ENCODE measurements at regions not wholly inside any gene's neighbourhood (a gene's known extent, or its start where the extent isn't known, plus 50 kb on each side); places are given as distances from the start of the nearest gene placed in this dataset.

- TF ChIP-seq, protein P1, sequence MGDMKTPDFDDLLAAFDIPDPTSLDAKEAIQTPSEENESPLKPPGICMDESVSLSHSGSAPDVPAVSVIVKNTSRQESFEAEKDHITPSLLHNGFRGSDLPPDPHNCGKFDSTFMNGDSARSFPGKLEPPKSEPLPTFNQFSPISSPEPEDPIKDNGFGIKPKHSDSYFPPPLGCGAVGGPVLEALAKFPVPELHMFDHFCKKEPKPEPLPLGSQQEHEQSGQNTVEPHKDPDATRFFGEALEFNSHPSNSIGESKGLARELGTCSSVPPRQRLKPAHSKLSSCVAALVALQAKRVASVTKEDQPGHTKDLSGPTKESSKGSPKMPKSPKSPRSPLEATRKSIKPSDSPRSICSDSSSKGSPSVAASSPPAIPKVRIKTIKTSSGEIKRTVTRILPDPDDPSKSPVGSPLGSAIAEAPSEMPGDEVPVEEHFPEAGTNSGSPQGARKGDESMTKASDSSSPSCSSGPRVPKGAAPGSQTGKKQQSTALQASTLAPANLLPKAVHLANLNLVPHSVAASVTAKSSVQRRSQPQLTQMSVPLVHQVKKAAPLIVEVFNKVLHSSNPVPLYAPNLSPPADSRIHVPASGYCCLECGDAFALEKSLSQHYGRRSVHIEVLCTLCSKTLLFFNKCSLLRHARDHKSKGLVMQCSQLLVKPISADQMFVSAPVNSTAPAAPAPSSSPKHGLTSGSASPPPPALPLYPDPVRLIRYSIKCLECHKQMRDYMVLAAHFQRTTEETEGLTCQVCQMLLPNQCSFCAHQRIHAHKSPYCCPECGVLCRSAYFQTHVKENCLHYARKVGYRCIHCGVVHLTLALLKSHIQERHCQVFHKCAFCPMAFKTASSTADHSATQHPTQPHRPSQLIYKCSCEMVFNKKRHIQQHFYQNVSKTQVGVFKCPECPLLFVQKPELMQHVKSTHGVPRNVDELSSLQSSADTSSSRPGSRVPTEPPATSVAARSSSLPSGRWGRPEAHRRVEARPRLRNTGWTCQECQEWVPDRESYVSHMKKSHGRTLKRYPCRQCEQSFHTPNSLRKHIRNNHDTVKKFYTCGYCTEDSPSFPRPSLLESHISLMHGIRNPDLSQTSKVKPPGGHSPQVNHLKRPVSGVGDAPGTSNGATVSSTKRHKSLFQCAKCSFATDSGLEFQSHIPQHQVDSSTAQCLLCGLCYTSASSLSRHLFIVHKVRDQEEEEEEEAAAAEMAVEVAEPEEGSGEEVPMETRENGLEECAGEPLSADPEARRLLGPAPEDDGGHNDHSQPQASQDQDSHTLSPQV (IDR thresholded peaks at IDR 0.05), result no peak
Measured at GRCh38 chr1:84061336-84061735, 62.4 kb upstream of the TTLL7 start (continued).

DNA sequence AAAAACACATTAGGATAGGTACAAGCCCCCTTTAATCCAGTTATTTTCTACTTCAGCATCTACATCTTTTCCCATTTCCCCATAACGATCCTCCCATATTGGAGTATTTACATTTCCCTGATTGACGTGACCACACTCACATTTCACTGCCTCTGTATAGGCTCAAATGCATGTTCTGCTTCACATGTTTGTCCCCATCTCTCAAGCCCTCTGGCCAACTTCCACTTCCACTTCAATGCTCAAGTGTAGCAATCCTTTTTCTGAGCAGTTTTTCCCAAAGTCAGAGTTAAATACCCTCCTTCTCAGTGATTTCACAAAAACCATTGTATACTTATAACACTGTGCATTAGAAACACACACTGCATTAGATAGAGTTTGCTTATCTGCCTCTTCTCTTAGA lies 61.8 kb upstream of the TTLL7 start:
- no peaks in the 10 kb centered on the region for H3K79me2 ChIP-seq (ENCODE audit: control insufficient read depth, insufficient read depth, low read length)
- no peaks in the 10 kb centered on the region for H3K27me3 ChIP-seq (ENCODE audit: control insufficient read depth in 2 of 2, insufficient read depth in 2 of 2, low read length in 2 of 2)
- H3K9me1 ChIP-seq (ENCODE audit: control insufficient read depth, insufficient read depth, low read length), result no peaks in the 10 kb centered on the region
- H3K4me1 ChIP-seq (replicated peaks in 1 of 2; ENCODE audit: control insufficient read depth in 2 of 2, insufficient read depth in 2 of 2, low read length in 2 of 2), result no peaks in the 10 kb centered on the region
- no peak for TF ChIP-seq HMGN3 (IDR thresholded peaks at IDR 0.05; ENCODE audit: borderline replicate concordance, extremely low read depth, insufficient read length, low read depth, low read length)
- TF ChIP-seq, protein P2, sequence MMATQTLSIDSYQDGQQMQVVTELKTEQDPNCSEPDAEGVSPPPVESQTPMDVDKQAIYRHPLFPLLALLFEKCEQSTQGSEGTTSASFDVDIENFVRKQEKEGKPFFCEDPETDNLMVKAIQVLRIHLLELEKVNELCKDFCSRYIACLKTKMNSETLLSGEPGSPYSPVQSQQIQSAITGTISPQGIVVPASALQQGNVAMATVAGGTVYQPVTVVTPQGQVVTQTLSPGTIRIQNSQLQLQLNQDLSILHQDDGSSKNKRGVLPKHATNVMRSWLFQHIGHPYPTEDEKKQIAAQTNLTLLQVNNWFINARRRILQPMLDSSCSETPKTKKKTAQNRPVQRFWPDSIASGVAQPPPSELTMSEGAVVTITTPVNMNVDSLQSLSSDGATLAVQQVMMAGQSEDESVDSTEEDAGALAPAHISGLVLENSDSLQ (IDR thresholded peaks at IDR 0.05), result peak; percentile 27; the same call in 1 of the 2 replicates
- no peak for TF ChIP-seq LCOR (CRISPR knock-in tag; IDR thresholded peaks at IDR 0.05)
- WGBS (ENCODE audit: insufficient coverage, low coverage, missing lambda C conversion rate), result 12% methylated on average over 2 of the region's 2 CpGs
- H3K9me3 ChIP-seq (replicated peaks; ENCODE audit: control insufficient read depth, insufficient read depth, low read depth, low read length), result no peaks in the 10 kb centered on the region
- no peak overlapping the region for H3K4me2 ChIP-seq (ENCODE audit: insufficient read depth, low read length)
- H3K4me3 ChIP-seq, result no peak overlapping the region
- intact Hi-C loops (cut with micrococcal nuclease) (no loop called here), in situ Hi-C loops (cut with MboI) (no loop called here)
- ATAC-seq (no peak), DNase-seq (ENCODE audit: extremely low read depth in 1 of 4, low spot score in 3 of 4) (no peak), FAIRE-seq (no peak)
- ChIA-PET CTCF (ENCODE audit: low intra/inter-chr PET ratio) (no interaction called here), POLR2A (interaction anchor here (0.6 to 1.2 kb wide), 4 partner anchors 17 to 128 kb away, joined by 3 to 4 read pairs (median 3); no protein-coding TSS in a partner anchor)
- no peaks in the 10 kb centered on the region for H4K20me1 ChIP-seq (replicated peaks; ENCODE audit: control insufficient read depth, insufficient read depth, low read length)
- no TSS peak for BruUV-seq (replicated peaks)
- H3K36me3 ChIP-seq (ENCODE audit: control insufficient read depth, insufficient read depth, low read length), result no peaks in the 10 kb centered on the region
- H2AFZ ChIP-seq (ENCODE audit: low read depth, low read length), result no peak overlapping the region
- no peak overlapping the region for H3K9ac ChIP-seq (ENCODE audit: insufficient read depth in 1 of 2, low read depth in 2 of 2, low read length in 2 of 2)
- no peak overlapping the region for H3K27ac ChIP-seq (ENCODE audit: extremely low read depth, low read depth, low read length)

Data from K562 (cell line).